Trophoblast cell (in vitro differentiated cells and primary cell): ENCODE measurements at regions not wholly inside any gene's neighbourhood (a gene's known extent, or its start where the extent isn't known, plus 50 kb on each side); places are given as distances from the start of the nearest gene placed in this dataset.

ENCODE experiments used
- DNase-seq, 2 donors: peaks; one replicate each; pipeline ENCODE4 v3.0.0-alpha.2; 2016
- H2AFZ ChIP-seq: 2 replicates; pipeline ENCODE4 v1.6.1; 2013; ENCODE audit warnings: low read length, moderate library complexity, mild to moderate bottlenecking; ENCODE audit not compliant: insufficient read depth, poor library complexity
- H2AK5ac ChIP-seq: 2 replicates; pipeline ENCODE4 v1.6.1; 2013; ENCODE audit warnings: mild to moderate bottlenecking, low read length
- H2BK120ac ChIP-seq: 2 replicates; pipeline ENCODE4 v1.6.1; 2013; ENCODE audit warnings: low read length, mild to moderate bottlenecking, moderate library complexity; ENCODE audit not compliant: insufficient read depth, poor library complexity
- H2BK12ac ChIP-seq: 2 replicates; pipeline ENCODE4 v1.6.1; 2013; ENCODE audit warnings: mild to moderate bottlenecking, low read length, moderate library complexity
- H2BK5ac ChIP-seq: 2 replicates; pipeline ENCODE4 v1.6.1; 2013; ENCODE audit warnings: low read length, low read depth, moderate library complexity, mild to moderate bottlenecking; ENCODE audit not compliant: poor library complexity
- H3K14ac ChIP-seq: 2 replicates; pipeline ENCODE4 v1.6.1; 2013; ENCODE audit warnings: mild to moderate bottlenecking, low read length
- H3K18ac ChIP-seq: 2 replicates; pipeline ENCODE4 v1.6.1; 2013; ENCODE audit warnings: mild to moderate bottlenecking, low read length
- H3K23ac ChIP-seq: 2 replicates; pipeline ENCODE4 v1.6.1; 2013; ENCODE audit warnings: low read length
- H3K27ac ChIP-seq: 2 replicates; pipeline ENCODE4 v1.5.1; 2013; ENCODE audit warnings: low read depth, mild to moderate bottlenecking, inconsistent platforms, low read length, moderate library complexity
- H3K27me3 ChIP-seq: 2 replicates; pipeline ENCODE4 v1.6.1; 2013; ENCODE audit warnings: inconsistent platforms, mild to moderate bottlenecking, low read length, moderate library complexity; ENCODE audit not compliant: insufficient read depth
- H3K36me3 ChIP-seq, 2 experiments: 1 replicate in 1 of 2; 2 replicates in 1 of 2; pipeline ENCODE4 v1.6.1; 2013; ENCODE audit warnings: low read length in 2 of 2, mild to moderate bottlenecking in 2 of 2, moderate library complexity in 1 of 2; ENCODE audit not compliant: insufficient read depth in 2 of 2, control insufficient read depth in 1 of 2
- H3K4ac ChIP-seq: 2 replicates; pipeline ENCODE4 v1.6.1; 2013; ENCODE audit warnings: low read depth, mild to moderate bottlenecking, low read length, moderate library complexity
- H3K4me1 ChIP-seq, 2 experiments: 1 replicate in 1 of 2; 2 replicates in 1 of 2; pipeline ENCODE4 v1.6.1; 2013; ENCODE audit warnings: low read length in 2 of 2, mild to moderate bottlenecking in 2 of 2, moderate library complexity in 1 of 2; ENCODE audit not compliant: insufficient read depth in 2 of 2, control insufficient read depth in 1 of 2
- H3K4me2 ChIP-seq: 2 replicates; pipeline ENCODE4 v1.6.1; 2013; ENCODE audit warnings: inconsistent platforms, mild to moderate bottlenecking, low read length, moderate library complexity
- H3K4me3 ChIP-seq: 2 replicates; pipeline ENCODE4 v1.5.1; 2013; ENCODE audit warnings: mild to moderate bottlenecking, low read depth, low read length, inconsistent platforms
- H3K79me1 ChIP-seq: one replicate; pipeline ENCODE4 v1.6.1; 2013; ENCODE audit warnings: low read length
- H3K79me2 ChIP-seq: 2 replicates; pipeline ENCODE4 v1.6.1; 2013; ENCODE audit warnings: low read length, mild to moderate bottlenecking; ENCODE audit not compliant: control insufficient read depth, insufficient read depth, poor library complexity
- H3K9ac ChIP-seq: 2 replicates; pipeline ENCODE4 v1.6.1; 2013; ENCODE audit warnings: mild to moderate bottlenecking, low read length
- H3K9me3 ChIP-seq: 2 replicates; pipeline ENCODE4 v1.6.1; 2013; ENCODE audit warnings: low read depth, mild to moderate bottlenecking, control low read depth, inconsistent platforms, low read length; ENCODE audit not compliant: insufficient read depth
- H4K12ac ChIP-seq: 2 replicates; pipeline ENCODE4 v1.6.1; 2013; ENCODE audit warnings: low read depth, mild to moderate bottlenecking, low read length, moderate library complexity
- H4K8ac ChIP-seq: 2 replicates; pipeline ENCODE4 v1.6.1; 2013; ENCODE audit warnings: low read depth, mild to moderate bottlenecking, low read length, moderate library complexity
- H4K91ac ChIP-seq: one replicate; pipeline ENCODE4 v1.6.1; 2013; ENCODE audit warnings: low read depth, mild to moderate bottlenecking, low read length, moderate library complexity
- WGBS: extraction: QIAGEN DNeasy Blood & Tissue Kit; methylation state at CpG from one replicate; pipeline ENCODE4 v1.1.7; 2013; ENCODE audit warnings: missing lambda C conversion rate; ENCODE audit not compliant: insufficient read length, insufficient coverage; ENCODE audit errors: extremely low coverage; 5-methylcytosine and 5-hydroxymethylcytosine counted together

- no peak overlapping the region for H2BK5ac ChIP-seq
Measured at GRCh38 chr18:4750393-4751346, 295.6 kb upstream of the DLGAP1 start.

GRCh38 chr18:4748975-4749374 lies 293.9 kb upstream of the DLGAP1 start:
- Histone ChIP-seq H3K9me3 (no peaks in the 10 kb centered on the region), H3K79me1 (no peaks in the 10 kb centered on the region), H2AK5ac (no peak overlapping the region), H2AFZ (no peak overlapping the region), H3K4me3 (no peak overlapping the region), H3K4me2 (no peak overlapping the region), H3K4me1 (peaks cover 0 to 2% of the 10 kb centered on the region in 2 experiments), H3K27ac (no peak overlapping the region), H3K9ac (no peak overlapping the region), H3K14ac (no peak overlapping the region), H3K36me3 (no peaks in the 10 kb centered on the region), H3K23ac (no peak overlapping the region), H2BK5ac (no peak overlapping the region), H3K18ac (no peak overlapping the region), H4K91ac (no peak overlapping the region), H4K8ac (no peak overlapping the region), H3K4ac (no peak overlapping the region), H4K12ac (no peak overlapping the region), H3K79me2 (no peaks in the 10 kb centered on the region), H2BK12ac (no peak overlapping the region), H3K27me3 (no peaks in the 10 kb centered on the region), H2BK120ac (no peak overlapping the region)
- no CpG with 5 or more reads among the region's 5 CpGs for WGBS
- no peak for DNase-seq

More at GRCh38 chr18:4750393-4751346, 295.6 kb upstream of the DLGAP1 start:
- H3K23ac ChIP-seq, result no peak overlapping the region
- no peak overlapping the region for H3K27ac ChIP-seq
- H3K4me3 ChIP-seq, result no peak overlapping the region
- H3K9me3 ChIP-seq, result no peaks in the 10 kb centered on the region
- no peak overlapping the region for H3K14ac ChIP-seq
- H3K36me3 ChIP-seq, result no peaks in the 10 kb centered on the region
- no peak overlapping the region for H2BK12ac ChIP-seq
- H3K27me3 ChIP-seq, result no peaks in the 10 kb centered on the region
- H3K4me2 ChIP-seq, result no peak overlapping the region
- no peak overlapping the region for H3K18ac ChIP-seq
- no peak overlapping the region for H4K91ac ChIP-seq
- WGBS, result no CpG with 5 or more reads among the region's 8 CpGs
- DNase-seq, result peak in 1 of 2 donors; percentile 1
- H3K79me1 ChIP-seq, result no peaks in the 10 kb centered on the region
- H3K4me1 ChIP-seq, result peaks cover 0 to 2% of the 10 kb centered on the region in 2 experiments
- H3K79me2 ChIP-seq, result no peaks in the 10 kb centered on the region
- no peak overlapping the region for H2AFZ ChIP-seq
- no peak overlapping the region for H4K12ac ChIP-seq
- no peak overlapping the region for H3K4ac ChIP-seq
- no peak overlapping the region for H3K9ac ChIP-seq
- no peak overlapping the region for H2AK5ac ChIP-seq
- H2BK120ac ChIP-seq, result no peak overlapping the region
- no peak overlapping the region for H4K8ac ChIP-seq

- H3K4me2 ChIP-seq, result no peak overlapping the region
- no peaks in the 10 kb centered on the region for H3K79me2 ChIP-seq
- no peaks in the 10 kb centered on the region for H3K27me3 ChIP-seq
- no peak overlapping the region for H3K9ac ChIP-seq
- no peak overlapping the region for H2BK12ac ChIP-seq
- no peak overlapping the region for H2BK120ac ChIP-seq
- H2BK5ac ChIP-seq, result no peak overlapping the region
- no peak overlapping the region for H3K27ac ChIP-seq
- no peak overlapping the region for H2AK5ac ChIP-seq
- H4K12ac ChIP-seq, result no peak overlapping the region
- no peak overlapping the region for H3K4ac ChIP-seq
- WGBS, result no CpG with 5 or more reads among the region's 1 CpG
- H3K14ac ChIP-seq, result no peak overlapping the region
- no peaks in the 10 kb centered on the region for H3K79me1 ChIP-seq
- no peak overlapping the region for H4K91ac ChIP-seq
- H4K8ac ChIP-seq, result no peak overlapping the region
- no peak for DNase-seq
- H3K9me3 ChIP-seq, result no peaks in the 10 kb centered on the region
- no peak overlapping the region for H2AFZ ChIP-seq
- no peaks in the 10 kb centered on the region for H3K36me3 ChIP-seq
- no peaks in the 10 kb centered on the region for H3K4me1 ChIP-seq
- no peak overlapping the region for H3K23ac ChIP-seq
- no peak overlapping the region for H3K18ac ChIP-seq
- no peak overlapping the region for H3K4me3 ChIP-seq
Measured at GRCh38 chr18:4734903-4735302, 279.8 kb upstream of the DLGAP1 start.

- Histone ChIP-seq H3K14ac (no peak overlapping the region), H3K23ac (no peak overlapping the region), H4K91ac (no peak overlapping the region), H2AK5ac (no peak overlapping the region), H3K9me3 (no peaks in the 10 kb centered on the region), H3K4me2 (no peak overlapping the region), H2AFZ (no peak overlapping the region), H2BK12ac (no peak overlapping the region), H4K12ac (no peak overlapping the region), H3K18ac (no peak overlapping the region), H2BK120ac (no peak overlapping the region), H4K8ac (no peak overlapping the region), H3K4ac (no peak overlapping the region), H3K27ac (no peak overlapping the region), H3K79me1 (no peaks in the 10 kb centered on the region), H3K36me3 (no peaks in the 10 kb centered on the region), H2BK5ac (no peak overlapping the region), H3K9ac (no peak overlapping the region), H3K4me1 (no peaks in the 10 kb centered on the region), H3K4me3 (no peak overlapping the region), H3K79me2 (no peaks in the 10 kb centered on the region), H3K27me3 (no peaks in the 10 kb centered on the region)
- DNase-seq, result no peak
- WGBS, result no CpG with 5 or more reads among the region's 2 CpGs
Measured at GRCh38 chr18:4734021-4734420, 278.9 kb upstream of the DLGAP1 start.
